PC-3 (cell line): ENCODE measurements at regions not wholly inside any gene's neighbourhood (a gene's known extent, or its start where the extent isn't known, plus 50 kb on each side); places are given as distances from the start of the nearest gene placed in this dataset.

Experiments used
- ATAC-seq: fragments of 200-7000 bp; cut with Tn5 transposase; 2 replicates; pipeline ENCODE4 v1.9.1; 2020; ENCODE audit warnings: mild to moderate bottlenecking, moderate library complexity
- BruUV-seq: library from RNA; stranded (reverse); fragments of 400-500 nt; replicated peaks from 2 replicates; lab custom pipeline; 2021; lab: Mats Ljungman, UMichigan
- CTCF ChIA-PET: fragments of 300-600 bp; sonication (Branson Sonifier 250); formaldehyde crosslinking; loops from one replicate; lab custom pipeline; 2022; ENCODE audit warnings: antibody characterized with exemption; lab: Charles Lee
- POLR2A ChIA-PET: fragments of 300-600 bp; sonication (Branson Sonifier 250); formaldehyde crosslinking; loops from one replicate; lab custom pipeline; 2022; ENCODE audit warnings: antibody characterized with exemption; ENCODE audit not compliant: unreplicated experiment; lab: Charles Lee
- DNase-seq: peaks from one replicate; pipeline ENCODE4 v3.0.0-alpha.2; 2015
- H2AFZ ChIP-seq: fragments of 300-600 bp; sonication (generic); 2 replicates; pipeline ENCODE4 v1.6.0; 2016; ENCODE audit warnings: antibody characterized with exemption, low read length
- H3F3A ChIP-seq: fragments of 300-600 bp; sonication (generic); one replicate; pipeline ENCODE4 v1.6.0; 2017; ENCODE audit warnings: antibody characterized with exemption, low read length, control low read depth, mild to moderate bottlenecking; ENCODE audit not compliant: unreplicated experiment
- H3K27ac ChIP-seq: fragments of 300-600 bp; sonication (generic); 2 replicates; pipeline ENCODE4 v1.5.1; 2016; ENCODE audit warnings: mild to moderate bottlenecking, low read length
- H3K27me3 ChIP-seq: fragments of 300-600 bp; sonication (generic); 2 replicates; pipeline ENCODE4 v1.6.1; 2016; ENCODE audit warnings: low read length, mixed read lengths
- H3K36me3 ChIP-seq: fragments of 300-600 bp; sonication (generic); 2 replicates; pipeline ENCODE4 v1.6.1; 2016; ENCODE audit warnings: low read depth, mixed run types, low read length, mixed read lengths
- H3K4me1 ChIP-seq: fragments of 300-600 bp; sonication (generic); 2 replicates; pipeline ENCODE4 v1.5.1; 2016; ENCODE audit warnings: low read length; ENCODE audit not compliant: insufficient read depth
- H3K4me2 ChIP-seq: fragments of 300-600 bp; sonication (generic); 2 replicates; pipeline ENCODE4 v1.6.0; 2016; ENCODE audit warnings: low read length
- H3K4me3 ChIP-seq: fragments of 300-600 bp; sonication (generic); 2 replicates; pipeline ENCODE4 v1.5.1; 2016; ENCODE audit warnings: mild to moderate bottlenecking, low read length, mixed read lengths
- H3K79me2 ChIP-seq: fragments of 300-600 bp; sonication (generic); 2 replicates; pipeline ENCODE4 v1.6.1; 2017; ENCODE audit warnings: low read length, mixed read lengths
- H3K9ac ChIP-seq: fragments of 300-600 bp; sonication (generic); 2 replicates; pipeline ENCODE4 v1.6.0; 2016; ENCODE audit warnings: mild to moderate bottlenecking, low read length
- H3K9me2 ChIP-seq: fragments of 300-600 bp; sonication (generic); replicated peaks from 2 replicates; pipeline ENCODE4 v1.6.1; 2016; ENCODE audit warnings: mixed run types, low read length, mixed read lengths
- H3K9me3 ChIP-seq: fragments of 300-600 bp; sonication (generic); 2 replicates; pipeline ENCODE4 v1.6.1; 2016; ENCODE audit warnings: low read length, mixed read lengths
- H4K20me1 ChIP-seq: fragments of 300-600 bp; sonication (generic); 2 replicates; pipeline ENCODE4 v1.6.1; 2016; ENCODE audit warnings: low read length, mixed read lengths
- EZH2 ChIP-seq: fragments of 300-600 bp; sonication (generic); IDR thresholded peaks from one replicate; pipeline ENCODE4 v1.6.1; 2017; ENCODE audit warnings: antibody characterized with exemption, mild to moderate bottlenecking, low read length; ENCODE audit not compliant: unreplicated experiment
- EZH2phosphoT487 ChIP-seq: fragments of 300-600 bp; sonication (generic); IDR thresholded peaks from 2 replicates; pipeline ENCODE4 v1.6.1; 2018; ENCODE audit warnings: mild to moderate bottlenecking, antibody characterized with exemption, low read length, borderline replicate concordance
- intact Hi-C: fragments of 100-400 bp; cut with micrococcal nuclease; formaldehyde crosslinking; loops from 2 replicates; pipeline ENCODE4 v1.9.0; 2023
- TF ChIP-seq, protein P1 (sequence below): fragments of 300-600 bp; sonication (generic); conservative IDR thresholded peaks from 2 replicates; pipeline ENCODE4 v1.5.1; 2017; ENCODE audit warnings: antibody characterized with exemption, low read depth, mild to moderate bottlenecking, low read length

DNA sequence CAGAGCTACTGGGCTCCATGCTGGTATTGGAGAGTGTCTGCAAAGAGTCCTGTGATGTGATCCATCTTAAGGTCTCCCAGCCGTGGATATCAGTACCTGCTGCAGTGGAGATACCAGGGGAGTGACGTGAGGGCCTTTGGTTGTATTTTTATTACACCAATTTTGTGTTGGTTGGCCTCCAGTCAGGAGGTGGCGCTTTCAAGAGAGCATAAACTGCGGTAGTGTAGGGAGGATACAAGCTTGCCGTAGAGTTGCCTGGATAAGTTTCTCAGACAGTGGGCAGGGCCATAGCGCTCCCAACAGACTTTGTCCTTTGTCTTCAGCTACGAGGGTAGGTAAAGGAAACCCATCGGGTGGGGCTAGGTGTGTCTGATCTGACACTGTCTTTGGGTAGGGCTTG is 113.0 kb upstream of the CEP162 start:
- ChIA-PET POLR2A (no interaction called here), CTCF (no interaction called here)
- H3K9me3 ChIP-seq, result no peaks in the 10 kb centered on the region
- H3K4me2 ChIP-seq, result no peak overlapping the region
- H3K79me2 ChIP-seq, result no peaks in the 10 kb centered on the region
- H2AFZ ChIP-seq, result no peak overlapping the region
- H3K4me3 ChIP-seq, result no peak overlapping the region
- H3K9ac ChIP-seq, result no peak overlapping the region
- no peaks in the 10 kb centered on the region for H3K9me2 ChIP-seq
- ATAC-seq (no peak), DNase-seq (no peak)
- intact Hi-C loops, result loop anchor here (10.0 kb wide), 1 partner anchor 344 kb away; no protein-coding TSS in a partner anchor
- no peaks in the 10 kb centered on the region for H4K20me1 ChIP-seq
- H3K4me1 ChIP-seq, result no peaks in the 10 kb centered on the region
- H3K36me3 ChIP-seq, result no peaks in the 10 kb centered on the region
- TF ChIP-seq EZH2phosphoT487 (no peak), EZH2 (no peak)
- BruUV-seq, result no TSS peak
- H3F3A ChIP-seq, result no peaks in the 10 kb centered on the region
- no peaks in the 10 kb centered on the region for H3K27me3 ChIP-seq
- H3K27ac ChIP-seq, result no peak overlapping the region

DNA sequence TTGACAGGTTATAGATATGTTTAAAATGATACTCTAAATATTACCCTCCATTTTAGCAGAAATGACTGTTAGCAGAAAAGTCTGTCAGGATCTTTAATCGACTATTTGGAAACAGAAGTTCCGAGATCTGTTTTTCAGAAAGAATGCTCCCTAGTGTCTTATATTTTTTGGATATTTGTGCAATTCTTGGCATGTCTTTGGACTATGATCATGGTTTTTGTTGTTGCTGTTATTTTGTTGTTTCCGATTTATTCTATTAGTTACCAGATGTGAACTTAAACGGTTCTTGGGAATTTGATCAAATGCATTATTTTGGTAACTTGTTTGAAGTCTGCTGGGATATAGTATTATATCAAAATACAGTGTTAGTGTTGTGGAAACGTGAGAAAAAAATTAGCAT is 106.4 kb upstream of the CEP162 start:
- intact Hi-C loops, result no loop called here
- Histone ChIP-seq H3K27ac (no peak overlapping the region), H4K20me1 (no peaks in the 10 kb centered on the region), H3K79me2 (no peaks in the 10 kb centered on the region), H3K4me1 (no peaks in the 10 kb centered on the region), H2AFZ (no peak overlapping the region), H3K36me3 (no peaks in the 10 kb centered on the region), H3F3A (no peaks in the 10 kb centered on the region), H3K4me3 (no peak overlapping the region), H3K9me2 (no peaks in the 10 kb centered on the region), H3K9ac (no peak overlapping the region), H3K9me3 (no peaks in the 10 kb centered on the region), H3K4me2 (no peak overlapping the region), H3K27me3 (no peaks in the 10 kb centered on the region)
- ChIA-PET CTCF (no interaction called here), POLR2A (no interaction called here)
- no TSS peak for BruUV-seq
- TF ChIP-seq EZH2 (no peak), EZH2phosphoT487 (no peak)
- TF ChIP-seq, protein P1, sequence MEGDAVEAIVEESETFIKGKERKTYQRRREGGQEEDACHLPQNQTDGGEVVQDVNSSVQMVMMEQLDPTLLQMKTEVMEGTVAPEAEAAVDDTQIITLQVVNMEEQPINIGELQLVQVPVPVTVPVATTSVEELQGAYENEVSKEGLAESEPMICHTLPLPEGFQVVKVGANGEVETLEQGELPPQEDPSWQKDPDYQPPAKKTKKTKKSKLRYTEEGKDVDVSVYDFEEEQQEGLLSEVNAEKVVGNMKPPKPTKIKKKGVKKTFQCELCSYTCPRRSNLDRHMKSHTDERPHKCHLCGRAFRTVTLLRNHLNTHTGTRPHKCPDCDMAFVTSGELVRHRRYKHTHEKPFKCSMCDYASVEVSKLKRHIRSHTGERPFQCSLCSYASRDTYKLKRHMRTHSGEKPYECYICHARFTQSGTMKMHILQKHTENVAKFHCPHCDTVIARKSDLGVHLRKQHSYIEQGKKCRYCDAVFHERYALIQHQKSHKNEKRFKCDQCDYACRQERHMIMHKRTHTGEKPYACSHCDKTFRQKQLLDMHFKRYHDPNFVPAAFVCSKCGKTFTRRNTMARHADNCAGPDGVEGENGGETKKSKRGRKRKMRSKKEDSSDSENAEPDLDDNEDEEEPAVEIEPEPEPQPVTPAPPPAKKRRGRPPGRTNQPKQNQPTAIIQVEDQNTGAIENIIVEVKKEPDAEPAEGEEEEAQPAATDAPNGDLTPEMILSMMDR, result no peak
- no peak for ATAC-seq
- no peak for DNase-seq

DNA sequence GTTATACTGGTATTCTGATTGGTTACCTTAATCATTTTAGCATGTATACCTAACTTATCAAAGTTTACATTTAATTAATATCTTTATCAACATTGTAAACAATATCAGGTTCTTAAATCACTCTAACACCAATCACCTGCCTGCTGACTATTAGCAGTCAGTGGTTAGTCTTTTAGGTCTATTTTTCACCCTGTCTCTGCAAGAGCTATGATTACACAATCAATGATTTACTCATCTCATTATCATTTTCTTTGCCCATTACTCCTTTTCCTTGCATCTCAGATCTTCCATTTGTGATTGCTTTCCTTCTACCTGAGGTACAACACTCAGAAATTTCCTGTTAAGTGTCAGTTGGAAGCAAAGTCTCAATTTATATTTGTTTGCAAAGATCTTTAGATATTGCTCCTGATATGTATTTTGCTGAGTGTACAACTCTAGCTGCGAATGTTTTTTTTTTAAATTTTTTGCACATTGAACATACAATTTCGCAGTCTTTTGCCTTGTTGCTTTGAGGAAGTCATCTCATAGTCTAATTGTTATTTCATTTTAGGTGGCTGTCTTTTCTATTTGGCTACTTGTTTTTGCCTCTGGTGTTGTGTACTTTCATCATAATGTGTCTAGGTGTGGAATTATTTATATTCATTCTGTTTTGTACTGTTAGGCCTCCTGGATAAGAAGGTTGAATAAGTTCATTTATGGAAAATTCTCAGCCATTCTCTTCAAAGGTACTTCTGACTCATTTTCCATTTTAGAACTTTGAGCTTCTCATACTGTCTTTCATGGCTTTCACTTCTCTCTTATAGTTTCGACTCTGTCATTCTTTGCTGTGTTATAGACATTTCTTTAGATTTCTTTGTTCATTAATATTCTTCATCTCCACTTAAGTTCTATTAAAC is 104.9 kb upstream of the CEP162 start:
- Histone ChIP-seq H3K9me3 (no peaks in the 10 kb centered on the region), H3F3A (no peaks in the 10 kb centered on the region), H3K27me3 (no peaks in the 10 kb centered on the region), H3K9ac (no peak overlapping the region), H2AFZ (no peak overlapping the region), H3K9me2 (no peaks in the 10 kb centered on the region), H4K20me1 (no peaks in the 10 kb centered on the region), H3K4me3 (no peak overlapping the region), H3K27ac (no peak overlapping the region), H3K36me3 (no peaks in the 10 kb centered on the region), H3K79me2 (no peaks in the 10 kb centered on the region), H3K4me2 (no peak overlapping the region), H3K4me1 (no peaks in the 10 kb centered on the region)
- POLR2A ChIA-PET, result no interaction called here
- TF ChIP-seq EZH2 (no peak), EZH2phosphoT487 (no peak)
- TF ChIP-seq, protein P1, result no peak
- intact Hi-C loops, result no loop called here
- CTCF ChIA-PET, result interaction anchor here (0.6 kb wide), 1 partner anchor 48 kb away, joined by 3 read pairs; no protein-coding TSS in a partner anchor
- DNase-seq, result no peak
- BruUV-seq, result no TSS peak
- ATAC-seq, result no peak
